ENCODE measurements at regions not wholly inside any gene's neighbourhood (a gene's known extent, or its start where the extent isn't known, plus 50 kb on each side); places are given as distances from the start of the nearest gene placed in this dataset.
"Not testable (repeated sequence)": the region's sequence is repeated elsewhere in the genome, so short reads cannot be mapped to it uniquely, and the experiment has no call there.

DNA sequence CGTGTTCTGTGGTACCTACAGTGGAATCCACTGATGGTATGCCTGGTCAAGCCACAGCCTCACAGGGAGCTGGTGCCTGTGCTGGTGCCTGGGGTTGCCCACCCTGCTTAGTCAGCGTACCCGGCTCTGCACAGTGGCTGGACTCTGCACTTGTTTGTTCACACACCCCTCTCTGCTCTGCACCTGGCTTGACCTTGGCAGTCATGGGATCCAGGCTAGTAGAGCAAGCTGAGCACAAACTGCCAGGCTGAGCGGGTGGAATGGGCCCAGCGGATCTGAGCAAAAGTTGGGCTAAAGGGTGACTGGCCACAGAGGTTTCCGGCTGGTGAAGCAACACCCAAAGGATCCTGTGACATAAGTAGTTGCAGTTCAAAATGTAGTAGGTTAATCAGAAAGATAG, 163.5 kb downstream of the CDH19 start:
- DNase-seq (ENCODE audit: low read depth, low spot score) = no peak
- H3K4me3 ChIP-seq (ENCODE audit: low read length) = no peak overlapping the region

DNA sequence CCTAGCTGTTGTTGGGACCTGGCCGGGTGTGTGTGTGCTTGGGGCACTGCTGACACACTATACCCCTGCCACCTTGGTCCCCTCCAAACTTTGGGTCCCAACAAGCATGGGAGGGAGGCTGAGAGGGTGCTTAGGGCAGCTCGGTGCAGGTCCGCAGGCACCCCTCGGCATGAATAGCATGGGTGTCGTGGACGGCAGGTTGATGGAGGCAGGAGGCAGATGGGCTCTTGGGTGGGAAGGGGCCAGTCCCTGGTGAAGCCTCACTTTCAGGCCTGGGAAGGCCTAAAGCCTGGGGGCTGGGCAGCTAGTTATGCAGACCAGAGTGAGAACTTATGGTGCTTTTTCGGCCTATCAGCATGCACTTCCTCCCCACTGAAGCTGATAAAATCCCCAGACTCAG, 164.2 kb downstream of the CDH19 start:
- no peak for DNase-seq (ENCODE audit: low read depth, low spot score)
- no peak overlapping the region for H3K4me3 ChIP-seq (ENCODE audit: low read length)

DNA sequence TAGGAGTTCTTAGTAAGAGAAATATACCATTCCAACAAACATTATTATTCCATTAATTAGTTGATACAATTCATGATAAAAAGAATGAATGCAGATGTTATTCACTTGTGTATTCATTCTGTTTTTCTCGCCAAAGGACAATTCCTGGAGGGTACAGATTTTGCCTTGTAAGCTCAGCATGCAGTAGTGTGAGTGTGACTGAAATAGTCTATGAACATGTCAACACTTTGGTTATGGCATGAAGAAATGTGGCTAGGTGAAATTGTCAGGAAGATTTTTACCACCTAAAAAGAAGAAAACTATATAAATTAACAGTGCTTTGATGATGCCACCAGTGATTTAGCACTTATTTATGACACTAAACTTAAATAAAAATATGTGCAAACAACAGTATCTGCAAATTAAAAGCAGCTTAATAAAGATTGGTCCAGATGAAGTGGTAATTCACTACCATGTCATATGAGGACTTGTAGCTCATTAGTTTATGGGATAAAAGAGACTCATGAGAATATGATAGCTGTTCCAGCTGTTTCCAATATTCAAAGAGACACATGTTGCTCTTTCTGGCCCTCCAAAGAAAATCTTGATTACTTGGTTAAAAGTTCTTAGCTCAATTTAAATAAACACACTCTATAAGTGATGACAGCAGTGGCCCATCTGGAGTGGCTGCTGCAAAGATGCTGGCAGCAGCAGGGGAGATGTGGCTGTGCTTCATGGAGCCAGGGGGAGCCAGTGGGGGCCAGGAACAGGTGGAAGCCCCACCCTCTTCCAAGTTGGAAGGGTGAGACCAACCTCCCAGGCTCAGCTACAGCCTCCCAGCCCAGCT, 165.0 kb downstream of the CDH19 start:
- H3K4me3 ChIP-seq (ENCODE audit: low read length) = no peak overlapping the region
- DNase-seq (ENCODE audit: low read depth, low spot score) = no peak

DNA sequence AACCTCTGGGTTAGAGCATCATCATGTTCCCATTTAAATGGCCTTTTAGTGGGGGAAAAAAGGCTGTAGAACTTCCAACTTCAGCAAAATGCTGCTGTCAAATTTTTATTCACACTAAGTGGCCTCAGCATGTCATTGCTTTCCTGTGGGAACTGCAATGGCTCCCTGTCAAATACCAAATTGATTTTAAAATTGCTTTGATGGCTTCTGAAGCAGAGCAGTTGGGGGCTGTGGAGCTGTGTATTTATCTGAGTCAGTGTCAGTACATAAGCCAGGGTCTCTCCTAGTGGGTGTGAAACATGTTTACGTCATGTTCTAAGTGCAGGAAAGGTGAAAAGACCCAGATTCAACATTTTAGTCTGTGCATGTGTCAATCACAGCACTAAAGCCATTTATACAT, 171.3 kb downstream of the CDH19 start:
- H3K4me3 ChIP-seq (ENCODE audit: low read length) = no peak overlapping the region
- no peak for DNase-seq (ENCODE audit: low read depth, low spot score)

DNA sequence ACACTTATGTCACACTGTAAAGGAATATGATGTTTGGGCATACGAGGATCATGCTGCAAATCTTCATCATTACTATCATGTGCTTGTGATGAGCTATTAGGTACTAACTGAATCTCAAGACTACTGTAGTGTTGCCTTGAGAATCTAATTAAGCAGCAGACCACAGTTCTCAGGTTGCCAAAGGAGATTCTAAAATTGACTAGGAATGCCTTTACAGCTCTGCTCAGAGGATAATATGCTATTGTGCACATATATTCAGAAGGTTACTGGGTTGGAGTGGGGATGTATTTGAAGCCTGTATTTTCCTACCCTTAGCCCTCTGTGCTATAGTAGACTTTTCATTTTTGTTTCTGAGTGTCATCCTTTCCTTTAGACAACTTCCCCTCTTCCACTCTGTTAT, 175.1 kb downstream of the CDH19 start:
- H3K4me3 ChIP-seq (ENCODE audit: low read length) = no peak overlapping the region
- DNase-seq (ENCODE audit: low read depth, low spot score) = no peak

DNA sequence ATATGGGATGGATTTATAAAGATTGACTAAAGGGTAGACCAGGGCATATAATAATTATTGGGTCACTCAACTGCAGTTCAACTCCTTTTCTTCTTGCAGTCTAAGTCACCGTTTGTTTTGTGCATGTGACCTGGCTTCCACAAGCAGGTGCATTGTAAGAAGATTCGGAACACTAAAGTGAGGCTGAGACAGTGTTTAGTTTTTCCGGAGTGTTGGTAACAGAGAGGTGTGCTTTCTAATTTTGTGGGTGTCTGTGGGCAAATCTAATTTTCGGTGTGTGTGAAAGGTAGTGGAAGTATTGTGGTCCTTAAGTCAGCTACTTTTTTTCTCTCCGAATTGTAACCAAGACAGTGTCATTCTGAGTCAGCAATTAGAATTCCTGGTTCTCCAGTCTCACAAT, 184.5 kb downstream of the CDH19 start:
- no peak for DNase-seq (ENCODE audit: low read depth, low spot score)
- no peak overlapping the region for H3K4me3 ChIP-seq (ENCODE audit: low read length)

DNA sequence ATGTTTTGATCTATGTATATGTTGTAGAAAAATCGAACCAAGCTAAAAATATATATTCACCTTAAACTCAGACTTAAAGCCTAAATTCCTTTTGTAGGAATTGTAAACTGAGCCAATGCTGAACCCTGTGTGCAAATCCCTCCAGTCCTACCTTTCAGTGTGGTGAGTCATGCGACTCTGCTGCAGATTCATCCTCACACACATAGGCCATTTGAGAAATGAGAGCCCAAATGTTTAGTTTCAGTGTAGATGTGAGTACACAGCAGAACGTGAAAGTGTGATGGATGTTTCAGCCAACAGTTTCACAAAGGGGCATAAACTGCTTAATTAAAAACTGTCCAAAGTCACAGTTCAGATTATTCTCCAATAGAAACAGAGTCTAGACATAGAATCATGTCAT, 193.2 kb downstream of the CDH19 start:
- no peak for DNase-seq (ENCODE audit: low read depth, low spot score)
- no peak overlapping the region for H3K4me3 ChIP-seq (ENCODE audit: low read length)

DNA sequence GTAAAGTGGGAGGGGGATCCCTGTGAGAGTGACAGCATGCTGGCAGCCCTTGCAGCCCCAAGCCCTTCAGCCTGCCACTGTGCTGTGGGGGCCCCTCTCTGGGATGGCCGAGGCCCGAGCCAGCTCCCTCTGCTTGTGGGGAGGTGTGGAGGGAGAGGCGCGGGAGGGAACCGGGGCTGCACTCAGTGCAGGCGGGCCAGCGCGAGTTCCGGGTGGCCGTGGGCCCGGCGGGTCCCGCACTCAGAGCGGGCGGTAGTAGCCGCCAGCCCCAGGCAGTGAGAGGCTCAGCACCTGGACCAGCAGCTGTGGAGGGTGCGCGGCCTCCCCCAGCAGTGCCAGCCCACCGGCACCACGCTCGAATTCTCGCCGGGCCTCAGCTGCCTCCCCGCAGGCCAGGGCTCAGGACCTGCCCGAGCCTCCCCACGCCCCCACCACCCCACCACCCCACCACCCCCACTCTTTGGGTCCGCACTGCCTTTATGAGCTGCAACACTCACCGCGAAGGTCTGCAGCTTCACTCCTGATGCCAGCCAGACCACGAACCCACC, 208.1 kb downstream of the CDH19 start:
- no peak for DNase-seq (ENCODE audit: low read depth, low spot score)
- H3K4me3 ChIP-seq (ENCODE audit: low read length) = no peak overlapping the region

DNA sequence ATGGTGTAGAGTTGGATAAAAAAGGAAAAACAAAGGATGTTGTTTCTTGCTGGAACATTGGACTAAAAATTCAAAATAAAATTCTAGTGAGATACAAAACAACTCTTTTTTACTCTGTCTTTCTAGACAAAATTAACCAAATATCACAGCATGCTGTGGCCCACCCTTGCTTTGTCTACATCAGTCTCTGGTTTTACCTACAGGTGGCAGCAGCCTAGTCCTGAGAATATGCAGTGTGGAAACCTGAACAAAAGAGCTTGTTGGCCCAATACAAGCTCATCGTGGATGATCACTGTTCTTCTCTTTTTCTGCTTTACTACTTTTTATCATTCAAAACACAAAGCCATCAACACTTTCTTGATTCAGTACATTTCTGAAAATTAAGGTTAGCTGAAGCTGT, 210.4 kb downstream of the CDH19 start:
- no peak for DNase-seq (ENCODE audit: low read depth, low spot score)

DNA sequence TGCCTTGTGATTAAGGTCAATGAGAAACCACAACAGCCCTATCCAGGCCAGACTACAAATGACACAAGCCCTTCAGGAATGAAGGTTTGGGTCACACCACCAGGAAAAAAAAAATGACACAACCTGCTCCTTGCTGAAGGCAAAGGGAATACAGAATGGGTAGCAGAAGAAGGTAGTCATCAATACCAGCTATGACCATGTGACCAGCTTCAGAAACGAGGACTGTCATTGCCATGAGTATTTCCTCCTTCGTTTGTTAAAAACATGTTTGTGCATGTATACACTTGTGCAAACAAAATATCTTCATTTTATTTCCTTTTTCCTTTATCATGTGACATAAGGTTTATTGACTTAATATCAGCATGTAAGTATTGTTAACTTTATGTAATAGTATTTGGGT, 226.6 kb downstream of the CDH19 start:
- no peak for DNase-seq (ENCODE audit: low read depth, low spot score)
- H3K4me3 ChIP-seq (ENCODE audit: low read length) = no peak overlapping the region

More for the DNA sequence above, 210.4 kb downstream of the CDH19 start:
- no peak overlapping the region for H3K4me3 ChIP-seq (ENCODE audit: low read length)

DNA sequence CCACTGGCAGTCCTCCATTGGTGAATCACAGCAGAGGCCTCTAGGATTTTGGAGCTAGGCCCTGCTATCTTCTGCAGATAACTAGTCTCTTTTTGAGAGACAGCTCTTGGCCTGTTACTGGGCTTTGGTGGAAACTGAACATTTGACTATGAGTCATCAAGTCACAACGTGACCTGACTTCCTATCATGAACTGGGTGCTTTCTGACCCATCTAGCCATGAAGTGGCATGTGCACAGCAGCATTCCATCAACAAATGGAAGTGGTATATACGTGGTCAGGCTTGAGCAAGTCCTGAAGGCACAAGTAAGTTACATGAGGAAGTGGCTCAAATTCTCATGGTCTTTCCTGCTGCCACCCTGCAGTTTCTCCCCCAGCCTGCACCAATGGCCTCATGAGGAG, 228.5 kb downstream of the CDH19 start:
- not testable (repeated sequence) for H3K4me3 ChIP-seq (ENCODE audit: low read length); DNase-seq (ENCODE audit: low read depth, low spot score)

DNA sequence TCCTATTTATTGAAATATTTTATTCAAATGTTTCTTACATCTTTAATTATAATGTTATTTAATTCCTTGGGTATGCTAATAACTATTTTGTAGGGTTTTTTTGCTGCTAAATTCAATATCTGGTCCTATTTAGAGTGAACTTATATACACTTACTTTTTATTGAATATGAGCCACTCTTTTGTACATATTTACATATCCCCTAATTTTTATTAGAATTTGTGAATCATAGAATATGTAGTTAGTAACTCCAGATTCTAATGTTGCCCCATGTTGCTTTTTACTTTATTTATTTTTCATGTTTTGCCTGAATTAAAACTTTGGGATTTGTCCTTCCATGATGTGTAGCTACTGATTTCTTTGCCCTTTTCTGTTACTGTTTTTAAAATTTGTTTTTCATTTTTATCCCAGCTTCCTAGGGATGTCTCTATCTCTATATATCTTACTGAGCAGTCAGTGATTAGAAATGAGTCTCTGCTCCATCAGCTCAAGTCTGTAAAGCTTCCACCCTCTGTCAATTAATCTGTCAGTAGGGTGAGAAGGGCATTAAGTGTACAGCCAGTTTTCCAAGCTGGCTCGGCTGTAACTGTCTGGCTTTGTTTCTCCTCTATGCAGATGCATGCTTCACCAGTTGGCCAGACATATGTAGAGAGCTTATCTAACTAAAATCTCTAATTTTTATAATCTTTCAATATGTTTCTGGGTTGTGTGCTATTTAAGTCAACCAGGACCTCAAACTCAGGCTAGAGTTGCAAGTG, 256.9 kb downstream of the CDH19 start:
- H3K4me3 ChIP-seq (ENCODE audit: low read length) = no peak overlapping the region
- DNase-seq (ENCODE audit: low read depth, low spot score) = no peak

DNA sequence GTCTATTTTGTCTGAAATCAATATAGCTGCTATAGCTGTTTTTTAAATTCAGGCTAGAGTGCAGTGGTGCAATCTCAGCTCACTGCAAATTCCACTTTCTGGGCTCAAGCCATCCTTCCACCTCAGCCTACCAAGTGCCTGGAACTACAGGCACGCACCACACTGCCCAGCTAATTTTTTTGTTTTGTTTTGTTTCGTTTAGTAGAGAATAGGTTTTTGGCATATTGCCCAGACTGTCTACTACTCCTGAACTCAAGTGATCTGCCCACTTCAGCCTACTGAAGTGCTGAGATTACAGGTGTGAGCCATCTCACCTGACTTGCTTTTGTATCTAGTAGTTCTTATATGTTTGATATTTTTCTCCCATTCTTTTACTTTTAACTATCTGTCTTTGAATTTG, 259.7 kb downstream of the CDH19 start:
- H3K4me3 ChIP-seq (ENCODE audit: low read length) = no peak overlapping the region
- DNase-seq (ENCODE audit: low read depth, low spot score) = no peak

DNA sequence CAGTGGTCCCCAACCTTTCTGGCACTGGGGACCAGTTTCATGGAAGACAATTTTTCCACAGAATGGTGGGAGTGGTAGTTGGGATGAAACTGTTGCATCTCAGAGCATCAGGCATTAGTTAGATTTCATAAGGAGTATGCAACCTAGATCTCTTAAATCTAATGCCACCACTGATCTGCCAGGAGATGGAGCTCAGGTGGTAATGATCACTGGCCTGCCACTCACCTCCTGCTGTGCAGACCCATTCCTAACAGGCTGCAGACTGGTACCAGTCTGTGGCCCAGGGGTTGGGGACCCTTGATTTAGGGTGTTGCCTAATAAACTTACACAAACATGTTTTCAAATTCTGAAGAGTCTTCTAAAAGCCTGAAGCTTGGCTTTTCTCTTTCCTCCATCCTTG, 261.3 kb downstream of the CDH19 start:
- H3K4me3 ChIP-seq (ENCODE audit: low read length) = no peak overlapping the region

DNA sequence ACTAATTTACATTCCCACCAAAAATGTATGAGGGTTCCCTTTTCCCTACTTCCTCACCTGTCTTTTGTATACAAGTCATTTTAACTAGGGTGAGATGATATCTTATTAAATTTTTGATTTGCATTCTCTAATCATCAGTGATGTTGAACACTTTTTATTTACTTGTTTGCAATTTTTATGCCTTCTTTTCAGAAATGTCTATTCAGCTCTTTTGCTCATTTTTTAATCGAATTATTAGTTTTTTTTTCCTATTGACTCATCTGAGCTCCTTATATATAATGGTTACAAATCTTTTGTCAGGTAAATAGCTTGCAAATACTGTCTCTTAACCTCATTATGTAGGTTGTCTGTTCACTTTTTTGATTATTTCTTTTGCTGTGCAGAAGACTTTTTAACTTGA, 269.4 kb downstream of the CDH19 start:
- no peak for DNase-seq (ENCODE audit: low read depth, low spot score)
- H3K4me3 ChIP-seq (ENCODE audit: low read length) = no peak overlapping the region

More for the DNA sequence above, 261.3 kb downstream of the CDH19 start:
- DNase-seq (ENCODE audit: low read depth, low spot score) = no peak

DNA sequence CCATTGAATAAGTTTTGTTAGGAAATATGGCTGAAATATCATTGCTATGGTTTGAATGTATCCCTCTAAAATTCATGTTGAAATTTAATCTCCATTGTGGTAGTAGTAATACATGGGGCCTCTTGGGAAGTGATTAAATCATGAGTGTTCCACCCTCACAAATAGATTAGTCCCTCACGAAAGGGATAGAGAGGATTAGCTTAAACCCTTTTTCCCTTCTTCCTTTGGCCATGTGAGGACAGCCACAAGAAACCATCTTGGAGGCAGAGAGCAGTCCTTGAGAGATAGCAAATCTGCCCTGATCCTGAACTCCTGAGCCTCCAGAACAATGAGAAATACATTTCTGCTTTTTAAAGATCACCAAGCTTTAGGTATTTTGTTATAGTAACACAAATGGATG, 274.2 kb downstream of the CDH19 start:
- no peak for DNase-seq (ENCODE audit: low read depth, low spot score)
- no peak overlapping the region for H3K4me3 ChIP-seq (ENCODE audit: low read length)

DNA sequence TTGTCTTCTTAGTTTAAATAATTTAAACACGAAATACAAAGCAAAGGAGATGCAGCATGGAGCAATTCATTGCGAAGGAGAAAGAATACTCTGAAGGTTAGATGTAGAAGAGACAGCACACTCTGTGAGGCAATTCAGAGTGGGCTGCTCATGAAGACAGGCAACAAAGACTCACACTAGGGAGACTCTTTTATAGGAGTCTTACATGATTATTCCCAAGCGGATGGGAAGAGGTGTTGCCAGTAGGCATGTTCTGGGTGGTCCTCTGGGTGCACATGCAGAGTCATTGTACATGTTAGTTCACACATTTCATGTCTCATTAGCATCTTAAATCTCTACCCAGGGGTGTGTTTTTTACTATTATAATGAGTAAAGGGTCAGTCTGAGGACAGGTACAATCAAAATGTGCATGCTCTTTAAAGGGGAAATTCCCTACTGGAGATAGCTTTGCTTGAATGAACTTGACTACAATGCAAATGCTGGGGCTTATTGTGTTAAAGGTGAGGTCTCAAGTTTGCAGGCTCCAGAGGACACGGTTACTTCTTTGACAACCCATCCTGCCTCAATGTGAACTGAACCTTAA, 275.5 kb downstream of the CDH19 start:
- DNase-seq (ENCODE audit: low read depth, low spot score) = no peak
- H3K4me3 ChIP-seq (ENCODE audit: low read length) = no peak overlapping the region

DNA sequence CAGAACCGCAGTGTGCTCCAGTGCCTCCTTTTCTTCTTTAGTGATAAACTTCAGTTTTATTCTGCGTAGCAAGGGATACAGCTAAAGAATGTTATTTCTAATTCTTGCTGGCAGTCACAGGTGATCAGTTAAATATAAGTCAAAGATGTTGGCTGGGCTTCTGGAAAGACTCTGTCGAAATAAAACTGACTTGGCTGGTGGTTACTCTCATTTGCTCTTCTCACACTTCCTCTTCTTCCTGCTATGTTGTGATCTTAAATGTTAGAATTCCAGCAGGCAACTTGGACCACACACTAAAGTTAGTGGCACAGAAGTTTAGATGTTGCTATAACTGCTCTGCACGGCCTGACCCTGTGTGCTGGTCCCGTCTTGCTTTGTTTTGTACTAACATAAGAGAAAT, 278.6 kb downstream of the CDH19 start:
- DNase-seq (ENCODE audit: low read depth, low spot score) = no peak
- no peak overlapping the region for H3K4me3 ChIP-seq (ENCODE audit: low read length)

DNA sequence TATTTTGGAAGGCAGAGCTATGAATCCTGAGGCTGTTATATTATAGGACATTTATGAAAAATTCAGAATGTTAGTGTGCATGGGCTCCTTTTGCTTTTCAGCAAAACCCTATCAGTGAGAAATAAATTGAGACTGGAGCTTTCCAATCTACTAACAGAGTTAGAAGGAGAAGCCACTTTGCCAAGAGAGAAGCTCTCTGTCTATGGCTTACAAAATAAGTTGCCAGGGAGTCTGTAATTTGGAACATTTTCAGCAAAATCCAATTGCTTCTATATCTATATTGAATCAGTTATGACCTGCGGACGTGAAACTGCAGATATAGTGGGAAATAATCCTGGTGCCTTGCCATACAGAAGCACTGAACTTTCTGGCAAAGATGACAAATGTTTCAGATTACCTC, 279.3 kb downstream of the CDH19 start:
- H3K4me3 ChIP-seq (ENCODE audit: low read length) = no peak overlapping the region
- no peak for DNase-seq (ENCODE audit: low read depth, low spot score)

All from Jurkat, Clone E6-1 (cell line).